KMS-11 (cell line): ENCODE measurements at regions not wholly inside any gene's neighbourhood (a gene's known extent, or its start where the extent isn't known, plus 50 kb on each side); places are given as distances from the start of the nearest gene placed in this dataset.

Experiments
- H2AFZ ChIP-seq: fragments of 200-600 bp; sonication (generic); 2 replicates; pipeline ENCODE4 v1.6.1; 2016; ENCODE audit warnings: antibody characterized with exemption, mixed run types, low read depth
- H3K27ac ChIP-seq: fragments of 200-600 bp; sonication (generic); 2 replicates; pipeline ENCODE4 v1.6.1; 2016; ENCODE audit warnings: mild to moderate bottlenecking, mixed run types
- H3K27me3 ChIP-seq: fragments of 200-600 bp; sonication (generic); 2 replicates; pipeline ENCODE4 v1.6.1; 2017; ENCODE audit warnings: mild to moderate bottlenecking, low read depth, mixed run types, moderate library complexity; ENCODE audit not compliant: insufficient read depth
- H3K36me3 ChIP-seq: fragments of 200-600 bp; sonication (generic); 2 replicates; pipeline ENCODE4 v1.6.1; 2017; ENCODE audit warnings: mild to moderate bottlenecking, mixed run types; ENCODE audit not compliant: insufficient read depth
- H3K4me1 ChIP-seq: fragments of 200-600 bp; sonication (generic); 2 replicates; pipeline ENCODE4 v1.6.1; 2016; ENCODE audit warnings: mild to moderate bottlenecking, low read depth, mixed run types; ENCODE audit not compliant: poor library complexity, severe bottlenecking
- H3K4me2 ChIP-seq: fragments of 200-600 bp; sonication (generic); 2 replicates; pipeline ENCODE4 v1.7.0; 2016; ENCODE audit warnings: mild to moderate bottlenecking, mixed run types
- H3K4me3 ChIP-seq: fragments of 200-600 bp; sonication (generic); IDR thresholded peaks from 2 replicates; pipeline ENCODE4 v1.6.1; 2017; ENCODE audit warnings: low read depth, low read length, mixed read lengths; ENCODE audit not compliant: insufficient read depth
- H3K79me2 ChIP-seq: fragments of 200-600 bp; sonication (generic); 2 replicates; pipeline ENCODE4 v1.6.1; 2016; ENCODE audit warnings: low read depth, mixed run types; ENCODE audit not compliant: insufficient read depth
- H3K9ac ChIP-seq: fragments of 200-600 bp; sonication (generic); 2 replicates; pipeline ENCODE4 v1.6.1; 2016; ENCODE audit warnings: mild to moderate bottlenecking, mixed run types
- H4K20me1 ChIP-seq: fragments of 200-600 bp; sonication (generic); 2 replicates; pipeline ENCODE4 v1.6.1; 2016; ENCODE audit warnings: mild to moderate bottlenecking, mixed run types; ENCODE audit not compliant: insufficient read depth
- TF ChIP-seq, protein P1 (sequence below): fragments of 200-600 bp; sonication (generic); conservative IDR thresholded peaks from 2 replicates; pipeline ENCODE4 v1.6.1; 2017; ENCODE audit warnings: low read depth, mild to moderate bottlenecking, antibody characterized with exemption, low read length, moderate library complexity, mixed read lengths

DNA sequence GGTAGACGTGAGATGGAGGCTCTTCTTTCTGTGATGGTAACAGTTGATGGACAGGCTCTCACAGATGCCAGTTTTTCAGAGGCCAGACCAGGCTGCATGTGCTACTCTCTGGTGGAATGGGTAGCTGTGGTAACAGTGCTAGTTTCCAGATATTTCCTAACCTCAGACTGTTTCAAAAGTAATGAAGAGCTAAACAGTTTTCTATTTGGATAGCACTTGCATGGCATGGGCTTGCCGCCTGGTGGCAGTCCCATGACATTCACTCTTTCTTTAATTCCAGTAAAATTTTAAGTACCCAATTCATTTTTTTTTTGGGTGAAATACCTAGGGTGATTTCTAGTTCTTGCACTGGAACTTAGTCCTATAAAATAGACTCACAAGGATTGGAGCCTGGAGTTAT lies 220.2 kb upstream of the MAD2L1 start:
- Histone ChIP-seq H3K36me3 (no peaks in the 10 kb centered on the region), H3K79me2 (no peaks in the 10 kb centered on the region), H3K4me2 (no peak overlapping the region), H4K20me1 (no peaks in the 10 kb centered on the region), H3K27me3 (no peaks in the 10 kb centered on the region), H3K27ac (no peak overlapping the region), H3K4me3 (no peak overlapping the region), H3K9ac (no peak overlapping the region), H3K4me1 (no peaks in the 10 kb centered on the region), H2AFZ (no peak overlapping the region)
- TF ChIP-seq, protein P1, sequence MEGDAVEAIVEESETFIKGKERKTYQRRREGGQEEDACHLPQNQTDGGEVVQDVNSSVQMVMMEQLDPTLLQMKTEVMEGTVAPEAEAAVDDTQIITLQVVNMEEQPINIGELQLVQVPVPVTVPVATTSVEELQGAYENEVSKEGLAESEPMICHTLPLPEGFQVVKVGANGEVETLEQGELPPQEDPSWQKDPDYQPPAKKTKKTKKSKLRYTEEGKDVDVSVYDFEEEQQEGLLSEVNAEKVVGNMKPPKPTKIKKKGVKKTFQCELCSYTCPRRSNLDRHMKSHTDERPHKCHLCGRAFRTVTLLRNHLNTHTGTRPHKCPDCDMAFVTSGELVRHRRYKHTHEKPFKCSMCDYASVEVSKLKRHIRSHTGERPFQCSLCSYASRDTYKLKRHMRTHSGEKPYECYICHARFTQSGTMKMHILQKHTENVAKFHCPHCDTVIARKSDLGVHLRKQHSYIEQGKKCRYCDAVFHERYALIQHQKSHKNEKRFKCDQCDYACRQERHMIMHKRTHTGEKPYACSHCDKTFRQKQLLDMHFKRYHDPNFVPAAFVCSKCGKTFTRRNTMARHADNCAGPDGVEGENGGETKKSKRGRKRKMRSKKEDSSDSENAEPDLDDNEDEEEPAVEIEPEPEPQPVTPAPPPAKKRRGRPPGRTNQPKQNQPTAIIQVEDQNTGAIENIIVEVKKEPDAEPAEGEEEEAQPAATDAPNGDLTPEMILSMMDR = no peak

- TF ChIP-seq, protein P1 = no peak
- Histone ChIP-seq H3K4me2 (no peak overlapping the region), H3K9ac (no peak overlapping the region), H3K27me3 (no peaks in the 10 kb centered on the region), H3K4me3 (no peak overlapping the region), H3K79me2 (no peaks in the 10 kb centered on the region), H4K20me1 (no peaks in the 10 kb centered on the region), H2AFZ (no peak overlapping the region), H3K36me3 (no peaks in the 10 kb centered on the region), H3K27ac (no peak overlapping the region), H3K4me1 (no peaks in the 10 kb centered on the region)
These were observed 214.9 kb upstream of the MAD2L1 start for GRCh38 chr4:120281581-120281980.

GRCh38 chr4:120277391-120277790 lies 210.7 kb upstream of the MAD2L1 start:
- Histone ChIP-seq H3K4me1 (no peaks in the 10 kb centered on the region), H3K9ac (no peak overlapping the region), H3K79me2 (no peaks in the 10 kb centered on the region), H3K27ac (no peak overlapping the region), H3K4me2 (no peak overlapping the region), H3K36me3 (no peaks in the 10 kb centered on the region), H4K20me1 (no peaks in the 10 kb centered on the region), H2AFZ (no peak overlapping the region), H3K27me3 (no peaks in the 10 kb centered on the region), H3K4me3 (no peak overlapping the region)
- TF ChIP-seq, protein P1 = no peak

DNA sequence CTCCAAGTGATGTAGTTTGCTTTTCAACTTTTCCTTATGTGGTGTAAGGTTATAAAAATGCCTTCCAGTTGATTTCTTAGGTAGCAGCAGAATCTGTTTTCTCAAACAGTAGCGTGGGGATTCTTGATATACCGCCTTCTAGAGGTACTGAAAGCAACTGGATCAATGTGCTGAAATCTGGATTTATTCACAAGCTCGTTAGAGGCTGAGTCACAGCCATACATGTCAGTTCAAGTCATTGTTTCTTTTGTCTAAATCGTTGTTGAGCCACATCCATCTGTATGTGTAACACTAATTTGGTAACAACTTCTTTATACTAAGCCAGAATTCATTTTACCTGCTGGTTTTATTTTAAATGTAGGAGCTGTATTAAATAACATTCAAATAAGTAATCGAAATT lies 200.0 kb upstream of the MAD2L1 start:
- H3K27ac ChIP-seq = no peak overlapping the region
- no peaks in the 10 kb centered on the region for H3K36me3 ChIP-seq
- H3K27me3 ChIP-seq = no peaks in the 10 kb centered on the region
- H3K4me1 ChIP-seq = no peaks in the 10 kb centered on the region
- no peak overlapping the region for H2AFZ ChIP-seq
- H3K4me3 ChIP-seq = no peak overlapping the region
- TF ChIP-seq, protein P1 = no peak
- no peaks in the 10 kb centered on the region for H3K79me2 ChIP-seq
- H4K20me1 ChIP-seq = no peaks in the 10 kb centered on the region
- H3K4me2 ChIP-seq = no peak overlapping the region
- H3K9ac ChIP-seq = no peak overlapping the region

GRCh38 chr4:120263618-120264017 lies 197.0 kb upstream of the MAD2L1 start:
- Histone ChIP-seq H4K20me1 (no peaks in the 10 kb centered on the region), H3K4me2 (no peak overlapping the region), H3K79me2 (no peaks in the 10 kb centered on the region), H3K27ac (no peak overlapping the region), H2AFZ (no peak overlapping the region), H3K36me3 (no peaks in the 10 kb centered on the region), H3K27me3 (no peaks in the 10 kb centered on the region), H3K4me3 (no peak overlapping the region), H3K4me1 (no peaks in the 10 kb centered on the region), H3K9ac (no peak overlapping the region)
- TF ChIP-seq, protein P1 = no peak
